LNCaP clone FGC (cell line): ENCODE measurements at regions not wholly inside any gene's neighbourhood (a gene's known extent, or its start where the extent isn't known, plus 50 kb on each side); places are given as distances from the start of the nearest gene placed in this dataset.
"Not testable (repeated sequence)": the region's sequence is repeated elsewhere in the genome, so short reads cannot be mapped to it uniquely, and the experiment has no call there.

ENCODE experiments used
- DNase-seq: peaks from one replicate; pipeline ENCODE4 v3.0.0-alpha.2; 2011; ENCODE audit warnings: low read depth
- H3K4me3 ChIP-seq: 2 replicates; pipeline ENCODE4 v1.5.1; 2011; ENCODE audit warnings: mild to moderate bottlenecking, low read depth, low read length, control low read depth
- TF ChIP-seq, protein P1 (sequence below): IDR thresholded peaks from 2 replicates; pipeline ENCODE4 v1.5.1; 2012; ENCODE audit warnings: mild to moderate bottlenecking; ENCODE audit not compliant: control insufficient read depth, insufficient read depth; ENCODE audit errors: extremely low read depth

DNA sequence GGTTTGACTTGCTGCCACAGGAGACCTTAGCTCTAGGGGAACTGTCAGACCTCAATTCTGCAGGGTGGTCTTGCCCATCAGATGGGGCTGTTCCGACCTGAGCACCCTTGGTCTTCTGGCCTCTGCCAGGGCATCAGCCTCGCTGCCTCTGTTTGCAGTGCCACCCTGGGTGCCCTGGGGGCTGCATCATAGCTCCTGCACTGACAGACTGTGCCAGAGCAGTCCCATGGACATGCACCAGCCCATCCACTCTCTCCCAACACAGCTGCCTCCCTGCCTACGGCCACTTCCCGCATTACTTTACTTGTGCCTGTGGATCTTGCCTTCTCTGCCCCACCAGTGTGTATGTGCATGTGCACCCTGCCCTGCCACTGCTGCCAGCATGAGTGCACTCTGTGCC, 884.7 kb upstream of the ARRDC3 start:
- TF ChIP-seq, protein P1, sequence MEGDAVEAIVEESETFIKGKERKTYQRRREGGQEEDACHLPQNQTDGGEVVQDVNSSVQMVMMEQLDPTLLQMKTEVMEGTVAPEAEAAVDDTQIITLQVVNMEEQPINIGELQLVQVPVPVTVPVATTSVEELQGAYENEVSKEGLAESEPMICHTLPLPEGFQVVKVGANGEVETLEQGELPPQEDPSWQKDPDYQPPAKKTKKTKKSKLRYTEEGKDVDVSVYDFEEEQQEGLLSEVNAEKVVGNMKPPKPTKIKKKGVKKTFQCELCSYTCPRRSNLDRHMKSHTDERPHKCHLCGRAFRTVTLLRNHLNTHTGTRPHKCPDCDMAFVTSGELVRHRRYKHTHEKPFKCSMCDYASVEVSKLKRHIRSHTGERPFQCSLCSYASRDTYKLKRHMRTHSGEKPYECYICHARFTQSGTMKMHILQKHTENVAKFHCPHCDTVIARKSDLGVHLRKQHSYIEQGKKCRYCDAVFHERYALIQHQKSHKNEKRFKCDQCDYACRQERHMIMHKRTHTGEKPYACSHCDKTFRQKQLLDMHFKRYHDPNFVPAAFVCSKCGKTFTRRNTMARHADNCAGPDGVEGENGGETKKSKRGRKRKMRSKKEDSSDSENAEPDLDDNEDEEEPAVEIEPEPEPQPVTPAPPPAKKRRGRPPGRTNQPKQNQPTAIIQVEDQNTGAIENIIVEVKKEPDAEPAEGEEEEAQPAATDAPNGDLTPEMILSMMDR, result no peak
- DNase-seq, result no peak
- H3K4me3 ChIP-seq, result no peak overlapping the region

DNA sequence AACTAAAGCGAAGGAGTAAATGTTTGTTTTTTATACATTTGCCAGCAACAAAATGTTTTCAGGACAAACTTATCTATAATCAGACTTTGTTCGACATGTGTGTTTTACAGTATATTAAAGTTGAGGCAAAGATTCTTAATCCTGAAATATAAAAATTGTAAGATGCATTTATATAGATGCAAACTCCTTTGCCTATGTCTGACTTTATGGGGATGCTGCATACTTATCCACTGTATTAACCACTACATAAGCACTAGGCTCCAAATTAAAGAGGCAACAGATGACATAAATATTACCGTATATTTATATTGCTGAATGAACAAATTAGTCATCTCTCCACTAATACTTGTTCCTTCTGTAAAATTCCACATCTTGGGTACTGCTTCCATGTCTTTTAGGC, 882.7 kb upstream of the ARRDC3 start:
- TF ChIP-seq, protein P1, result no peak
- no peak overlapping the region for H3K4me3 ChIP-seq
- no peak for DNase-seq

DNA sequence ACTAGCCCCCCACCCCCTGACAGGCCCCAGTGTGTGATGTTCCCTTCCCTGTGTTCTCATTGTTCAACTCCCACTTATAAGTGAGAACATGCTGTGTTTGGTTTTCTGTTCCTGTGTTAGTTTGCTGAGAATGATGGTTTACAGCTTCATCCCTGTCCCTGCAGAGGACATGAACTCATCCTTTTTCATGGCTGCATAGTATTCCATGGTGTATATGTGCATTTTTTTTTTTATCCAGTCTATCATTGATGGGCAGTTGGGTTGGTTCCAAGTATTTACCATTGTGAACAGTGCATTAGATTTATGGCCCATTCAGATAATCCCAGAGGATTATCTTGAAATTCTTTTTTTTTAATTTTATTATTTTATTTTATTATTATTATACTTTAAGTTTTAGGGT, 872.5 kb upstream of the ARRDC3 start:
- DNase-seq, H3K4me3 ChIP-seq: not testable (repeated sequence)

DNA sequence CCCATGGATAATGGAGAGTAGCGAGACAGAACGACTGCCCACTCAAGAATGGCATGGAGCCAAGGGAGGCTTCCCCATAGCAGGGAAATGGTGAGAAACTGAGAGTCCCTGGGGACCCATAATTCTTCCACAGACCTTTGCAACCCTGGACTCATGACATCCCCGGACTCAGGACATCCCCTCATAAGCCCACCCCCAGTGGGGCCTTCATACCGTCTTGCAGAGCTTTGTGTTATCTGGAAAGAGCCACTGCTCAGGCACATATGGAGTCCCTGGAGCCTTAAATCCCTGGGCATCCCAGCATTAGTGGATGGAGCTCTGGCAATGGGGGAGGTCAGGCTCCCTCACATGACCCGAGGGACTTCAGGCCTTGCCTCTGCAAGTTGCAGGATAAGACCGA, 865.4 kb upstream of the ARRDC3 start:
- DNase-seq, result no peak
- TF ChIP-seq, protein P1, result no peak
- H3K4me3 ChIP-seq, result no peak overlapping the region

DNA sequence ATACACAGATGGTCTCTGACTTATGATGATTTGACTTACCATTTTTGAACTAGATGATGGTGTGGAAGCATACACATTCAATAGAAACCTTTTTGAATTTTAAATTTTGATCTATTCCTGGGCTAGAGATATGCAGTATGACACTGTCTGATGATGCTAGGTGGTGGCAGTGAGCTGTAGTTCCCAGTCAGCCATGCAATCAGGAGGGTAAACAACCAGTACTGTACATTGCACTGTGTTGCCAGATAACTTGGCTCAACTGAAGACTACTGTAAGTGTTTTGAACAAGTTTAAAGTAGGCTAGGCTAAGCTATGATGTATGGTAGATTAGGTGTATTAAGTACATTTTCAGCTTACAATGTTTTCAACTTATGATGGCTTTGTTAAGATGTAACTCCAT, 859.1 kb upstream of the ARRDC3 start:
- TF ChIP-seq, protein P1, result peak; percentile 26; the same call in 1 of the 2 replicates
- H3K4me3 ChIP-seq, result no peak overlapping the region
- DNase-seq, result no peak

DNA sequence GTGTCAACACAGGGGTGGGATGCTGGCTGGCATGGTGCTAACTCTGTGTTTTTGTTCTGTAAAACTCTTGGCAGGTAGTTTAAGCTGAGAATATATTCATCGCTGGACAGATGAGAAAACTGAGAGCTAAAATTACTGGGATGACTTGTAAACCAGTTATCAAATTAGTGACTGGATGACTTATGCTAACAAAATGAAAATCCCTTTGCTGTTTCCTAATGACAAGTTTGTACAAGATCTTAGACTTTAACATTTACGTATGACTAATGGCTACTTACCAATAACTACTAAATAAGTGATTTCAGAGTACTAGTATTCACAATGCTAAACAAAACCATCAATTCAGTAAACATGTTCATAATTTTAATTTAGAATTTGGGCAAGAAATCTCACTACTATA, 854.8 kb upstream of the ARRDC3 start:
- H3K4me3 ChIP-seq, result no peak overlapping the region
- DNase-seq, result no peak
- TF ChIP-seq, protein P1, result no peak

DNA sequence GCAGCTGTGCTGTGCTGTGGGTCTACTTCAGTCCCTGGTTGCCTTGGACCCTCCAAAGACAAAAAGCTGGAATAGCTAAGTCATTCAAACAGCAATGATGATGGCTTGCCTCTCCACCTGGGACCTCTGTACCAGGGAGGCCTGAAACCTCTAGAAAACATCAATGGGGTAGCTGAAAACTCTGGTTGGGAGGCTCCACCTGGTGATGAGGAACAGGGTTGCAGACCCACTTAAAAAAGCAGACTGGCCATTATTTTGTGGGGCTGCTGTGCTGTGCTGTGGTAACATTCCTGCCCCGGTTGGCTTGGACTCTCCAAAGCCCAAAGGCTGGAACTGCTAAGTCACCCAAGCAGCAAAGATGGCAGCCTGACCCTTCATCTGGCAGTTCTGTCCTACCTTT, 839.3 kb upstream of the ARRDC3 start:
- DNase-seq, result no peak
- H3K4me3 ChIP-seq, result no peak overlapping the region
- TF ChIP-seq, protein P1, result peak; percentile 24; the same call in 1 of the 2 replicates

DNA sequence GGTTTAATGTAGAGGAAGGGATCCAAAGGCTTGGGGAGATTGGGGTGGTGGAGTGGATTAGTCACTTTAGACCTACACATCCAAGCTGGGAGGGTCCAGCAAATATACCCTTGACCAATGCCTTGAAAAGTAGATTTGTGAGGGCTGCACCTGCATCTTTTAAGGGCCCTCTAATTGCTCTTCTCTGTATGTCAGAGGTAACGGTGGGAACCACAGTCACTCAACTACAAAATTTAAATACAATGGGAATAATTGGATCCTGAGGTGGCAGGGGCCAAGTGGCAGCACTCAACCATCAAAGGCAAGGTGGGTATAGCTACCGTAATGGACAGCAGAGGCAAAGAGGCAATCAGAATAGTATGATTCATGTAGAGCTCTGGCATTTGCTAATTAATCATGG, 833.7 kb upstream of the ARRDC3 start:
- not testable (repeated sequence) for H3K4me3 ChIP-seq, DNase-seq
